HG02642 (cell line): ENCODE measurements at regions not wholly inside any gene's neighbourhood (a gene's known extent, or its start where the extent isn't known, plus 50 kb on each side); places are given as distances from the start of the nearest gene placed in this dataset.

Source experiments
- ATAC-seq: cut with Tn5 transposase; IDR thresholded peaks from one replicate; pipeline ENCODE4 v1.9.1; 2021; ENCODE audit warnings: mild to moderate bottlenecking; ENCODE audit not compliant: unreplicated experiment, poor library complexity

GRCh38 chr6:138690975-138691594 lies 82.5 kb upstream of the CCDC28A start:
- no peak for ATAC-seq

- no peak for ATAC-seq
Measured at GRCh38 chr6:138691595-138692057, 81.9 kb upstream of the CCDC28A start.

- peak; percentile 73 for ATAC-seq
Measured at GRCh38 chr6:138692058-138692977, 81.3 kb upstream of the CCDC28A start.

- peak; percentile 59 for ATAC-seq
Measured at GRCh38 chr6:138692978-138693909, 80.3 kb upstream of the CCDC28A start.

- no peak for ATAC-seq
Measured at GRCh38 chr6:138695193-138695592, 78.4 kb upstream of the CCDC28A start.

- ATAC-seq = no peak
Measured at GRCh38 chr6:138714493-138714892, 59.1 kb upstream of the CCDC28A start.

GRCh38 chr6:138716013-138716412 lies 57.6 kb upstream of the CCDC28A start:
- ATAC-seq = no peak

GRCh38 chr6:138716971-138717665 lies 56.5 kb upstream of the CCDC28A start:
- ATAC-seq = no peak

GRCh38 chr6:138719011-138719635 lies 54.4 kb upstream of the CCDC28A start:
- no peak for ATAC-seq

GRCh38 chr6:138719744-138720143 lies 53.8 kb upstream of the CCDC28A start:
- no peak for ATAC-seq

GRCh38 chr6:138722425-138723371 lies 50.9 kb upstream of the CCDC28A start:
- ATAC-seq = no peak
